SK-N-SH treated with all-trans-retinoic acid at 6 μM for 48 hours (cell line): ENCODE measurements at regions not wholly inside any gene's neighbourhood (a gene's known extent, or its start where the extent isn't known, plus 50 kb on each side); places are given as distances from the start of the nearest gene placed in this dataset.
A peak's percentile ranks its signal among the peaks of the same experiment; 100 is the strongest.

ENCODE experiments used
- ATAC-seq: fragments of 200-7000 bp; cut with Tn5 transposase; 3 replicates; pipeline ENCODE4 v1.9.1; 2020; ENCODE audit warnings: mild to moderate bottlenecking, moderate library complexity
- ARNTL ChIP-seq: fragments of 450-650 bp; formaldehyde crosslinking; IDR thresholded peaks from 2 replicates; pipeline ENCODE4 v1.5.0; 2020; ENCODE audit warnings: low read depth, mild to moderate bottlenecking, moderate library complexity, borderline replicate concordance
- BACH2 ChIP-seq: fragments of 250-450 bp; sonication (Bioruptor Pico); IDR thresholded peaks from 2 replicates; pipeline ENCODE4 v1.9.0; 2021; ENCODE audit warnings: mild to moderate bottlenecking, borderline replicate concordance
- CSDC2 ChIP-seq: fragments of 250-450 bp; sonication (Bioruptor Pico); IDR thresholded peaks from 2 replicates; pipeline ENCODE4 v1.5.0; 2020; ENCODE audit warnings: mild to moderate bottlenecking, moderate library complexity
- ESRRG ChIP-seq: fragments of 250-450 bp; sonication (Bioruptor Pico); IDR thresholded peaks from 2 replicates; pipeline ENCODE4 v1.6.1; 2021; ENCODE audit warnings: mild to moderate bottlenecking
- GLIS3 ChIP-seq: fragments of 250-450 bp; sonication (Bioruptor Pico); IDR thresholded peaks from 2 replicates; pipeline ENCODE4 v1.5.0; 2020; ENCODE audit warnings: mild to moderate bottlenecking, moderate library complexity
- ISL1 ChIP-seq: fragments of 250-450 bp; sonication (Bioruptor Pico); IDR thresholded peaks from 2 replicates; pipeline ENCODE4 v2.1.2; 2022; ENCODE audit warnings: mild to moderate bottlenecking, moderate library complexity
- OSR1 ChIP-seq: fragments of 250-450 bp; sonication (Bioruptor Pico); IDR thresholded peaks from 2 replicates; pipeline ENCODE4 v1.8.0; 2022; ENCODE audit warnings: moderate library complexity, mild to moderate bottlenecking, inconsistent platforms
- PPARA ChIP-seq: fragments of 250-450 bp; sonication (Bioruptor Pico); IDR thresholded peaks from 2 replicates; pipeline ENCODE4 v1.5.0; 2020; ENCODE audit warnings: mild to moderate bottlenecking, borderline replicate concordance
- RARB ChIP-seq: fragments of 250-450 bp; sonication (Bioruptor Pico); IDR thresholded peaks from 2 replicates; pipeline ENCODE4 v1.8.0; 2021; ENCODE audit warnings: mild to moderate bottlenecking, moderate library complexity
- SNAI2 ChIP-seq: fragments of 250-450 bp; sonication (Bioruptor Pico); IDR thresholded peaks from 2 replicates; pipeline ENCODE4 v1.5.0; 2020; ENCODE audit warnings: mild to moderate bottlenecking, moderate library complexity
- TOX ChIP-seq: fragments of 250-450 bp; sonication (Bioruptor Pico); IDR thresholded peaks from 2 replicates; pipeline ENCODE4 v1.8.0; 2021; ENCODE audit warnings: mild to moderate bottlenecking, moderate library complexity, borderline replicate concordance
- ZC3H10 ChIP-seq: fragments of 250-450 bp; sonication (Bioruptor Pico); IDR thresholded peaks from 2 replicates; pipeline ENCODE4 v1.5.1; 2021; ENCODE audit warnings: mild to moderate bottlenecking, moderate library complexity
- ZFP3 ChIP-seq: fragments of 250-450 bp; sonication (Bioruptor Pico); IDR thresholded peaks from 2 replicates; pipeline ENCODE4 v1.5.0; 2020; ENCODE audit warnings: mild to moderate bottlenecking, moderate library complexity
- ZFP30 ChIP-seq: fragments of 450-650 bp; formaldehyde crosslinking; IDR thresholded peaks from 2 replicates; pipeline ENCODE4 v1.5.0; 2022; ENCODE audit warnings: mild to moderate bottlenecking, moderate library complexity
- ZNF70 ChIP-seq: fragments of 450-650 bp; formaldehyde crosslinking; IDR thresholded peaks from 2 replicates; pipeline ENCODE4 v1.5.0; 2020; ENCODE audit warnings: mild to moderate bottlenecking, moderate library complexity
- ZNF8 ChIP-seq: fragments of 450-650 bp; formaldehyde crosslinking; IDR thresholded peaks from 2 replicates; pipeline ENCODE4 v1.5.0; 2020; ENCODE audit warnings: mild to moderate bottlenecking, moderate library complexity
- TF ChIP-seq, protein P1 (sequence below): fragments of 250-450 bp; sonication (Bioruptor Pico); IDR thresholded peaks from 2 replicates; pipeline ENCODE4 v1.8.0; 2021; ENCODE audit warnings: low read depth, mild to moderate bottlenecking, moderate library complexity, borderline replicate concordance
- TF ChIP-seq, protein P2 (sequence below): fragments of 250-450 bp; sonication (Bioruptor Pico); IDR thresholded peaks from 2 replicates; pipeline ENCODE4 v1.5.1; 2021; ENCODE audit warnings: mild to moderate bottlenecking, moderate library complexity
- TF ChIP-seq, protein P3 (sequence below): fragments of 250-450 bp; sonication (Bioruptor Pico); IDR thresholded peaks from 2 replicates; pipeline ENCODE4 v1.8.0; 2020; ENCODE audit warnings: mild to moderate bottlenecking, moderate library complexity, borderline replicate concordance
- TF ChIP-seq, protein P4 (sequence below): fragments of 250-450 bp; sonication (Bioruptor Pico); IDR thresholded peaks from 2 replicates; pipeline ENCODE4 v1.5.0; 2020; ENCODE audit warnings: mild to moderate bottlenecking, moderate library complexity
- TF ChIP-seq, protein P5 (sequence below): fragments of 250-450 bp; sonication (Bioruptor Pico); IDR thresholded peaks from 2 replicates; pipeline ENCODE4 v1.5.1; 2020; ENCODE audit warnings: low read depth, mild to moderate bottlenecking, moderate library complexity

DNA sequence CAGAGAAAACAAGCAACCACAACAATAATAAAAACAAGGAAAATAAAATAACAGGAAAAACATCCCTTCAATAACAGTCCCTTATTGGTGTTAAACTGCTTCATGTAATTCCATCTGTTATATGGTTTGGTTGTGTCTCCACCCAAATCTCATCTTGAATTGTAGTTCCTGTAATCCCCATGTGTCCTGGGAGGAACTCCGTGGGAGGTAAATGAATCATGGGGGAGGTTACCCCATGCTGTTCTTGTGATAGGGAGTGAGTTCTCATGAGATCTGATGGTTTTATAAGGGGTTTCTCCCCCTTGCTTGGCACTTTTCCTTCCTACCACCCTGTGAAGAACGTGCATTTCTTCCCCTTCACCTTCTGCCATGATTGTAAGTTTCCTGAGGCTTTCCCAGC is 369.8 kb downstream of the TMEM232 start (continued):
- TF ChIP-seq SNAI2 (CRISPR knock-in tag) (no peak), ZFP30 (CRISPR knock-in tag) (no peak), CSDC2 (no peak), ISL1 (CRISPR knock-in tag) (no peak), ZNF70 (CRISPR knock-in tag) (no peak), TOX (CRISPR knock-in tag) (no peak)

DNA sequence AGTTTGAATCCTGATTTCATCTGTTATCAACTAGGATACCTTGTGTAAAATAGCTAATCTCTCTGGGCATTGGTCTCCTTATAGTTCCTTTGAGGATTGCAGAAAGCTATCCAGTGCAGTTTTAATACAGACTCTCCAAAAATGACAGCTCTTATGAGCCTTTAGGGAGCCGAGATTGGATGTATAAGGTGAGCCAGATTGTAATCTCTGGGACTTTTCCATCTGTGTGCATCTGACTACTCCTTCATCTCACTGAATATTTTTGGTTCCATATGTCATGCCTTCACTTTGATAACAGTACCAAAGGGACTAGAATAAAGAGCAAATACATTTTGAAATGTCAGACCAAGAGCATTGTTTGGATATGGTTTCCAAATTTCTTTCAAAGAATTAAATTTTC is 367.2 kb downstream of the TMEM232 start:
- ATAC-seq: no peak
- TF ChIP-seq TOX (CRISPR knock-in tag) (no peak), SNAI2 (CRISPR knock-in tag) (no peak), PPARA (CRISPR knock-in tag) (no peak), RARB (CRISPR knock-in tag) (no peak), ZFP3 (no peak), ZFP30 (CRISPR knock-in tag) (no peak), OSR1 (CRISPR knock-in tag) (no peak), ZC3H10 (CRISPR knock-in tag) (no peak), BACH2 (CRISPR knock-in tag) (no peak), ARNTL (CRISPR knock-in tag) (no peak), ISL1 (CRISPR knock-in tag) (no peak), ZNF8 (CRISPR knock-in tag) (no peak), ESRRG (CRISPR knock-in tag) (no peak), ZNF70 (CRISPR knock-in tag) (no peak), GLIS3 (CRISPR knock-in tag) (no peak)
- TF ChIP-seq, protein P1, sequence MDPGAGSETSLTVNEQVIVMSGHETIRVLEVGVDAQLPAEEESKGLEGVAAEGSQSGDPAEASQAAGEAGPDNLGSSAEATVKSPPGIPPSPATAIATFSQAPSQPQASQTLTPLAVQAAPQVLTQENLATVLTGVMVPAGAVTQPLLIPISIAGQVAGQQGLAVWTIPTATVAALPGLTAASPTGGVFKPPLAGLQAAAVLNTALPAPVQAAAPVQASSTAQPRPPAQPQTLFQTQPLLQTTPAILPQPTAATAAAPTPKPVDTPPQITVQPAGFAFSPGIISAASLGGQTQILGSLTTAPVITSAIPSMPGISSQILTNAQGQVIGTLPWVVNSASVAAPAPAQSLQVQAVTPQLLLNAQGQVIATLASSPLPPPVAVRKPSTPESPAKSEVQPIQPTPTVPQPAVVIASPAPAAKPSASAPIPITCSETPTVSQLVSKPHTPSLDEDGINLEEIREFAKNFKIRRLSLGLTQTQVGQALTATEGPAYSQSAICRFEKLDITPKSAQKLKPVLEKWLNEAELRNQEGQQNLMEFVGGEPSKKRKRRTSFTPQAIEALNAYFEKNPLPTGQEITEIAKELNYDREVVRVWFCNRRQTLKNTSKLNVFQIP: no peak
- TF ChIP-seq, protein P2, sequence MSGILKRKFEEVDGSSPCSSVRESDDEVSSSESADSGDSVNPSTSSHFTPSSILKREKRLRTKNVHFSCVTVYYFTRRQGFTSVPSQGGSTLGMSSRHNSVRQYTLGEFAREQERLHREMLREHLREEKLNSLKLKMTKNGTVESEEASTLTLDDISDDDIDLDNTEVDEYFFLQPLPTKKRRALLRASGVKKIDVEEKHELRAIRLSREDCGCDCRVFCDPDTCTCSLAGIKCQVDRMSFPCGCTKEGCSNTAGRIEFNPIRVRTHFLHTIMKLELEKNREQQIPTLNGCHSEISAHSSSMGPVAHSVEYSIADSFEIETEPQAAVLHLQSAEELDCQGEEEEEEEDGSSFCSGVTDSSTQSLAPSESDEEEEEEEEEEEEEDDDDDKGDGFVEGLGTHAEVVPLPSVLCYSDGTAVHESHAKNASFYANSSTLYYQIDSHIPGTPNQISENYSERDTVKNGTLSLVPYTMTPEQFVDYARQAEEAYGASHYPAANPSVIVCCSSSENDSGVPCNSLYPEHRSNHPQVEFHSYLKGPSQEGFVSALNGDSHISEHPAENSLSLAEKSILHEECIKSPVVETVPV (CRISPR knock-in tag): no peak
- TF ChIP-seq, protein P3, sequence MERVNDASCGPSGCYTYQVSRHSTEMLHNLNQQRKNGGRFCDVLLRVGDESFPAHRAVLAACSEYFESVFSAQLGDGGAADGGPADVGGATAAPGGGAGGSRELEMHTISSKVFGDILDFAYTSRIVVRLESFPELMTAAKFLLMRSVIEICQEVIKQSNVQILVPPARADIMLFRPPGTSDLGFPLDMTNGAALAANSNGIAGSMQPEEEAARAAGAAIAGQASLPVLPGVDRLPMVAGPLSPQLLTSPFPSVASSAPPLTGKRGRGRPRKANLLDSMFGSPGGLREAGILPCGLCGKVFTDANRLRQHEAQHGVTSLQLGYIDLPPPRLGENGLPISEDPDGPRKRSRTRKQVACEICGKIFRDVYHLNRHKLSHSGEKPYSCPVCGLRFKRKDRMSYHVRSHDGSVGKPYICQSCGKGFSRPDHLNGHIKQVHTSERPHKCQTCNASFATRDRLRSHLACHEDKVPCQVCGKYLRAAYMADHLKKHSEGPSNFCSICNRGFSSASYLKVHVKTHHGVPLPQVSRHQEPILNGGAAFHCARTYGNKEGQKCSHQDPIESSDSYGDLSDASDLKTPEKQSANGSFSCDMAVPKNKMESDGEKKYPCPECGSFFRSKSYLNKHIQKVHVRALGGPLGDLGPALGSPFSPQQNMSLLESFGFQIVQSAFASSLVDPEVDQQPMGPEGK: no peak
- TF ChIP-seq, protein P4, sequence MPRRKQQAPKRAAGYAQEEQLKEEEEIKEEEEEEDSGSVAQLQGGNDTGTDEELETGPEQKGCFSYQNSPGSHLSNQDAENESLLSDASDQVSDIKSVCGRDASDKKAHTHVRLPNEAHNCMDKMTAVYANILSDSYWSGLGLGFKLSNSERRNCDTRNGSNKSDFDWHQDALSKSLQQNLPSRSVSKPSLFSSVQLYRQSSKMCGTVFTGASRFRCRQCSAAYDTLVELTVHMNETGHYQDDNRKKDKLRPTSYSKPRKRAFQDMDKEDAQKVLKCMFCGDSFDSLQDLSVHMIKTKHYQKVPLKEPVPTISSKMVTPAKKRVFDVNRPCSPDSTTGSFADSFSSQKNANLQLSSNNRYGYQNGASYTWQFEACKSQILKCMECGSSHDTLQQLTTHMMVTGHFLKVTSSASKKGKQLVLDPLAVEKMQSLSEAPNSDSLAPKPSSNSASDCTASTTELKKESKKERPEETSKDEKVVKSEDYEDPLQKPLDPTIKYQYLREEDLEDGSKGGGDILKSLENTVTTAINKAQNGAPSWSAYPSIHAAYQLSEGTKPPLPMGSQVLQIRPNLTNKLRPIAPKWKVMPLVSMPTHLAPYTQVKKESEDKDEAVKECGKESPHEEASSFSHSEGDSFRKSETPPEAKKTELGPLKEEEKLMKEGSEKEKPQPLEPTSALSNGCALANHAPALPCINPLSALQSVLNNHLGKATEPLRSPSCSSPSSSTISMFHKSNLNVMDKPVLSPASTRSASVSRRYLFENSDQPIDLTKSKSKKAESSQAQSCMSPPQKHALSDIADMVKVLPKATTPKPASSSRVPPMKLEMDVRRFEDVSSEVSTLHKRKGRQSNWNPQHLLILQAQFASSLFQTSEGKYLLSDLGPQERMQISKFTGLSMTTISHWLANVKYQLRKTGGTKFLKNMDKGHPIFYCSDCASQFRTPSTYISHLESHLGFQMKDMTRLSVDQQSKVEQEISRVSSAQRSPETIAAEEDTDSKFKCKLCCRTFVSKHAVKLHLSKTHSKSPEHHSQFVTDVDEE: no peak

DNA sequence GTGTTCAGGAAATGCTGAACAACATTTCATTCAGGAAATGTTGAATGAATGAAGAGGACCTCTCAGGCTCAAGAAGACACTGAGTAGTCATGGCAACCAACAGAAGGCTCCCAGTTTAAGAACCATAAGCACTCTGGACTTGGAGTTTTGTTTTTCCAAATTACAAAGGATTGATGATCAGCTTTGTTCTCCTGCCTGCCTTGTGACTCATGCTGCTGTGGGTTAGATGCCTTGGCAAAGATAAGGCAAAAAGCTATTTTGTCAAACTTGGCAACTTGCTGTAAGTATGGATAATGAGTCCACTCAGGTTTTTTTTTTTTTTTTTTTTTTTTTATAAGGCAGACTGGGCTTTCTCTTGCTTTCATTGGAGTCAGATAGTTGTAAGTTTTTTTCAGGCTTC is 365.0 kb downstream of the TMEM232 start:
- peak; percentile 88 for ATAC-seq
- peak; percentile 83 for TF ChIP-seq ISL1 (CRISPR knock-in tag)
- TF ChIP-seq ZFP30 (CRISPR knock-in tag): no peak
- TF ChIP-seq ZNF70 (CRISPR knock-in tag): no peak

DNA sequence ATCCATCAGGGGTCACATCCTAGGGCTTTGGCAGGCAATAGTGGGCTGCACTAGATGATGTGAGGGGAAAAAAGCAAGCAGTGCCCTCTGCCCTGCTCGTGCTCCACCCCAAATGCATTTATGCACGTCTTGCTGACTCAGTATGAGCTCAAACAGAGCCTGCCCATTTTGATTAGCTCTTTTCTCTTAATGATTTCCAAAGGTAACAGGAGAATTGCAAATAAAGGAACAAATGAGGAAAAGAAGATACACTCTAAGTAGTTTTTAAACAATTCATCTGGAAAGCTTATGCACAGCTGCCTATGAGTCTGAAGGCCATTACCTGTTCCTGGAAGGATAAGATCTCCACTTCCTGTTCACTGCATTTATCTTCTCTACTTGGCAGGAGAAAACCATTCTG is 364.2 kb downstream of the TMEM232 start:
- peak; percentile 81 for ATAC-seq
- TF ChIP-seq, protein P1: no peak
- TF ChIP-seq, protein P2 (CRISPR knock-in tag): no peak
- TF ChIP-seq ISL1 (CRISPR knock-in tag) (no peak), ZFP30 (CRISPR knock-in tag) (no peak), OSR1 (CRISPR knock-in tag) (no peak), GLIS3 (CRISPR knock-in tag) (no peak), ESRRG (CRISPR knock-in tag) (no peak), TOX (CRISPR knock-in tag) (no peak), ZNF70 (CRISPR knock-in tag) (no peak), ZNF8 (CRISPR knock-in tag) (no peak), PPARA (CRISPR knock-in tag) (no peak), ZFP3 (no peak)
- TF ChIP-seq, protein P3: no peak
- TF ChIP-seq, protein P5, sequence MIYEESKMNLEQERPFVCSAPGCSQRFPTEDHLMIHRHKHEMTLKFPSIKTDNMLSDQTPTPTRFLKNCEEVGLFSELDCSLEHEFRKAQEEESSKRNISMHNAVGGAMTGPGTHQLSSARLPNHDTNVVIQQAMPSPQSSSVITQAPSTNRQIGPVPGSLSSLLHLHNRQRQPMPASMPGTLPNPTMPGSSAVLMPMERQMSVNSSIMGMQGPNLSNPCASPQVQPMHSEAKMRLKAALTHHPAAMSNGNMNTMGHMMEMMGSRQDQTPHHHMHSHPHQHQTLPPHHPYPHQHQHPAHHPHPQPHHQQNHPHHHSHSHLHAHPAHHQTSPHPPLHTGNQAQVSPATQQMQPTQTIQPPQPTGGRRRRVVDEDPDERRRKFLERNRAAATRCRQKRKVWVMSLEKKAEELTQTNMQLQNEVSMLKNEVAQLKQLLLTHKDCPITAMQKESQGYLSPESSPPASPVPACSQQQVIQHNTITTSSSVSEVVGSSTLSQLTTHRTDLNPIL: no peak
